Fibroblast of lung (primary cell): ENCODE measurements at regions not wholly inside any gene's neighbourhood (a gene's known extent, or its start where the extent isn't known, plus 50 kb on each side); places are given as distances from the start of the nearest gene placed in this dataset.
"Not testable (repeated sequence)": the region's sequence is repeated elsewhere in the genome, so short reads cannot be mapped to it uniquely, and the experiment has no call there.

Experiments used
- DNase-seq, 2 donors: peaks; one replicate each; pipeline versions ENCODE4 v3.0.0 to v3.0.0-alpha.2; 2010; ENCODE audit warnings: low read depth in 2 of 2
- H2AFZ ChIP-seq: 2 replicates; pipeline ENCODE4 v1.5.1; 2012; ENCODE audit warnings: low read length, control low read depth, inconsistent platforms
- H3K27ac ChIP-seq: 2 replicates; pipeline ENCODE4 v1.5.1; 2011; ENCODE audit warnings: low read length, control low read depth; ENCODE audit not compliant: insufficient read depth
- H3K27me3 ChIP-seq: 2 replicates; pipeline ENCODE4 v1.5.1; 2011; ENCODE audit warnings: mild to moderate bottlenecking, low read length; ENCODE audit not compliant: control insufficient read depth, insufficient read depth
- H3K36me3 ChIP-seq: 2 replicates; pipeline ENCODE4 v1.5.1; 2011; ENCODE audit warnings: low read length; ENCODE audit not compliant: control insufficient read depth, insufficient read depth
- H3K4me1 ChIP-seq: 2 replicates; pipeline ENCODE4 v1.5.1; 2011; ENCODE audit warnings: low read length; ENCODE audit not compliant: control insufficient read depth, insufficient read depth; ENCODE audit errors: extremely low read depth
- H3K4me2 ChIP-seq: 2 replicates; pipeline ENCODE4 v1.5.1; 2011; ENCODE audit warnings: low read length, control low read depth; ENCODE audit not compliant: insufficient read depth; ENCODE audit errors: extremely low read depth
- H3K4me3 ChIP-seq, 4 experiments: fragments of 200-600 bp in 1 of 4; sonication (generic) in 1 of 4; replicated peaks in 1 of 4; 2 replicates each; pipeline ENCODE4 v1.5.1; 2011 to 2016; ENCODE audit warnings: low read length in 4 of 4, low read depth in 3 of 4, mild to moderate bottlenecking in 3 of 4, control low read depth in 2 of 4, inconsistent platforms in 1 of 4, mixed read lengths in 1 of 4; ENCODE audit not compliant: insufficient read depth in 1 of 4; ENCODE audit errors: control extremely low read depth in 1 of 4
- H3K79me2 ChIP-seq: 2 replicates; pipeline ENCODE4 v1.5.1; 2012; ENCODE audit warnings: mild to moderate bottlenecking, low read length, inconsistent platforms; ENCODE audit not compliant: control insufficient read depth, insufficient read depth
- H3K9ac ChIP-seq: 2 replicates; pipeline ENCODE4 v1.5.1; 2011; ENCODE audit warnings: mild to moderate bottlenecking, low read length, control low read depth; ENCODE audit not compliant: insufficient read depth
- H3K9me3 ChIP-seq: 2 replicates; pipeline ENCODE4 v1.5.1; 2012; ENCODE audit warnings: low read depth, low read length; ENCODE audit not compliant: control insufficient read depth, insufficient read depth
- H4K20me1 ChIP-seq: 2 replicates; pipeline ENCODE4 v1.5.1; 2011; ENCODE audit warnings: low read length; ENCODE audit not compliant: control insufficient read depth, insufficient read depth; ENCODE audit errors: extremely low read depth
- CTCF ChIP-seq, 2 donors: IDR thresholded peaks in 1 of 2; conservative IDR thresholded peaks in 1 of 2; 1 replicate in 1 of 2; 2 replicates in 1 of 2; pipeline ENCODE4 v1.5.1; 2011 to 2012; ENCODE audit warnings: low read length in 2 of 2, control low read depth in 1 of 2, inconsistent platforms in 1 of 2, low read depth in 1 of 2, mild to moderate bottlenecking in 1 of 2
- EZH2 ChIP-seq: IDR thresholded peaks from 2 replicates; pipeline ENCODE4 v1.5.1; 2012; ENCODE audit warnings: low read length, control low read depth, mild to moderate bottlenecking; ENCODE audit errors: missing control alignments

DNA sequence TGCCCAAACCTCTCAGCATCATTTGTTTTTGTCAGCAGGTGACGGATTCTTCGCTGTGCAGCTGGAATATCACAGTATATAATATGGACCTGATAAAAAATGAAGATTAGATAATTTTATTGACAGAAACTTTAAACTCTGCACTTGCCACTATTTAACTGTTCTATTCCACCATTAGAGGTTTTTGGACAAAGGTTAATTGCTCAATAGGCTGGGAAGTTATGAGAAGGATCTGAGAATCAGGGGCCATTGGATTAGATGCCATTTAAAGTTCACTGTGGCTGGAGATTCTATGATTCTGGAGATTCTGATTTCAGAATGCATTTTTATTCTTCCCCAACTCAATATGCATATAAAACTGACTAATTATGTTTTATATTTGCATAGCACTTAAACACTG lies 59.8 kb upstream of the ANXA1 start:
- Histone ChIP-seq H3K27me3 (no peaks in the 10 kb centered on the region), H3K4me2 (no peak overlapping the region), H3K9me3 (no peaks in the 10 kb centered on the region), H3K9ac (no peak overlapping the region), H3K36me3 (no peaks in the 10 kb centered on the region), H3K79me2 (no peaks in the 10 kb centered on the region), H3K27ac (no peak overlapping the region), H4K20me1 (no peaks in the 10 kb centered on the region), H2AFZ (no peak overlapping the region), H3K4me1 (no peaks in the 10 kb centered on the region), H3K4me3 (no peak overlapping the region)
- DNase-seq, result no peak
- TF ChIP-seq EZH2 (no peak), CTCF (conservative IDR thresholded peaks at IDR 0.05 in 1 of 2, IDR thresholded peaks at IDR 0.05 in 1 of 2; ENCODE audit: low read depth in 1 of 2, low read length in 2 of 2) (no peak)

DNA sequence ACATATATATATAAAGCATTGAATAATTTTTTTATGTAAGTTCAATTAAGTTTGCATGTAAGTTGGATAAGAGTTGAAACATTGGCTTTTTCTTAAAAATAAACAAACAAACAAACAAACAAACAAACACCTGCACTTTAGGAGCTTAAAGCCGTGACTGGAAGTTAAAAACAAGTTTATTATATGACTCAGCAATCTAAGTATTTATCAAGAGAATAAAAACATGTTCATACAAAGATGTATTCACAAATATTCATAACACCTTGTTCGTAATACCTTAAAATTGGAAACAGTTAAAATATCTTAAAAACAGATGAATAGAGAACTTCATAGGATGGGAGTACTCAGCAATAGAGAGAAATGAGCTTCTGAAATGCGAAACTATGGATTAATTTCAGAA lies 61.5 kb upstream of the ANXA1 start:
- TF ChIP-seq EZH2 (no peak), CTCF (conservative IDR thresholded peaks at IDR 0.05 in 1 of 2, IDR thresholded peaks at IDR 0.05 in 1 of 2; ENCODE audit: low read depth in 1 of 2, low read length in 2 of 2) (no peak)

DNA sequence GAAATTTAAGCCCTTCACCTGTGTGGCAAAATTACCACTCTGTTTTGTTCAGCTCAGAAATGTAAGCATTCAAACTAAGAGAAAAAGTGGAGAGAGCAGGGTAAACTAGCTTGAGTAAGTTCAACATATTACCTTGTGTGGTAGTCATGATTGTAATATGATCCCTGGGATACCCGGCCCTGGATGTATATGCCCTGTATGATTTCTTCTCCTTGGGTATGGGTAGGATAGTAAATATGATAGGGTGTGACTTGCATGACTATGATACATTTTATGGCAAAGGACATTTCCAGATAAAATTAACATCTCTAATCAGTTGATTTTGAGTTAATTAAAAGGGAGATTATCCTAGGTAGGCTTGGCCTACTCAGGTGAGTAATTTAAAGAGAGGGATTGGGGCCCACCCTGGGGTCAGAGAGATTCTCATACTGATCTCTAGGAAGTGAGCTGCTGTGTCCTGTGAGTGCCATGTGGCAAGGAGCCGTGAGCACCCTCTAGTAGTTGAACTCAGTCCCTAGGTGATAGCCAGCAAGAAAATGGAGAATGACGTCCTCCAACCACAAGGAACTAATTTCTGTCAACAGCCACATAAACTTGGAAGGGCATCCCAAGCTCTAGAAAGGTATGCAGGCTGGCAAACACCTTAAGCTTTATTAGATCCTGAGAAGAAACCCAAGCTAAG lies 62.2 kb upstream of the ANXA1 start:
- Histone ChIP-seq H3K27ac (no peak overlapping the region), H3K79me2 (no peaks in the 10 kb centered on the region), H3K27me3 (no peaks in the 10 kb centered on the region), H3K4me3 (no peak overlapping the region), H2AFZ (no peak overlapping the region), H3K9ac (no peak overlapping the region), H3K4me2 (no peak overlapping the region), H3K36me3 (no peaks in the 10 kb centered on the region), H3K9me3 (no peaks in the 10 kb centered on the region), H3K4me1 (no peaks in the 10 kb centered on the region), H4K20me1 (no peaks in the 10 kb centered on the region)
- no peak for DNase-seq
- TF ChIP-seq CTCF (conservative IDR thresholded peaks at IDR 0.05 in 1 of 2, IDR thresholded peaks at IDR 0.05 in 1 of 2; ENCODE audit: low read depth in 1 of 2, low read length in 2 of 2), result no peak
- TF ChIP-seq EZH2, result no peak

More for the DNA sequence above, 61.5 kb upstream of the ANXA1 start:
- Histone ChIP-seq H3K4me1 (no peaks in the 10 kb centered on the region), H3K79me2 (no peaks in the 10 kb centered on the region), H3K4me2 (no peak overlapping the region), H3K27me3 (no peaks in the 10 kb centered on the region), H3K4me3 (no peak overlapping the region), H3K36me3 (no peaks in the 10 kb centered on the region), H2AFZ (no peak overlapping the region), H4K20me1 (no peaks in the 10 kb centered on the region), H3K27ac (no peak overlapping the region), H3K9me3 (no peaks in the 10 kb centered on the region), H3K9ac (no peak overlapping the region)
- no peak for DNase-seq

GRCh38 chr9:73087876-73088275 lies 63.8 kb upstream of the ANXA1 start:
- not testable (repeated sequence) for H3K4me1 ChIP-seq, DNase-seq, H3K79me2 ChIP-seq, H4K20me1 ChIP-seq, H3K27me3 ChIP-seq, H3K9ac ChIP-seq, H3K36me3 ChIP-seq, H3K9me3 ChIP-seq, H2AFZ ChIP-seq, H3K4me3 ChIP-seq, H3K4me2 ChIP-seq, H3K27ac ChIP-seq
